A172 (cell line): ENCODE measurements at regions not wholly inside any gene's neighbourhood (a gene's known extent, or its start where the extent isn't known, plus 50 kb on each side); places are given as distances from the start of the nearest gene placed in this dataset.
A peak's percentile ranks its signal among the peaks of the same experiment; 100 is the strongest.

Experiments
- DNase-seq: peaks from one replicate; pipeline ENCODE4 v3.0.0-alpha.2; 2015; ENCODE audit warnings: low spot score

DNA sequence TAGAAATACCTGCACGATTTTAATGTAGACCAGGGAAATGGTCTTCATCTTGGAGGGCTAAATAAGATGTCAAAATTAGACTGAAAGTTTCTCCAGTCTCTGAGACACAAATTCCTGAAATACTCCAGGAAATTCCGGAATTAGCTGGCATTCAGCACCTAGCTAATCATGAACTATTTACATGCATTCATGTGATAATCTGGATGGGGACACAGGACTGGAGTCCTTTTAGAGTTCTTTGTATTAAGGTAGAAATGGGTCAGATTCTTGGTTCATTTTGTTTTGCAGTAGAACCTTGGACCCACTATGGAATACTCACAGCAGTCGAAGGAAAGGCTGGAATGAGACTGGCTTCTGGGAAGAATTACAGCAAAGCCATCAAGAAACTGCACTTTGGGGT, 65.3 kb upstream of the MDFIC start:
- no peak for DNase-seq

DNA sequence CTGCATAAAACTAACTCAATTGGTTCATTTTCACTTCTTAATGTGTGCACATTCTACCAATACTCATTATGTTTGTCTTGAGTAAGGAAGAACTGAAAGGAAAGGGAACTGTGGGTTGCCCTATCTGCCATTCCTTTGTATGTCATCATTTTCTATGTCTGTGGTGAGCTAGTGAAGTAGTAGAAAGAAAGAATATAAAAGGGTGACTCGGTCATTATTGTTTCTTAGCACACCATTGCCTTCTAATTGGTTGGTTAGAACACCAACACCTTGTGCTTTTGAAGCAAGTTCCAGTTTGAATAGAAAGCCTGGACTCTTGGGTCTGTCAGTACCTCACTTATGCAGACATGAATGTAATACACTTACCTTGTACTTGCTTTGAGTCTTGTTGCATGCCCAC, 64.3 kb upstream of the MDFIC start:
- DNase-seq = no peak

DNA sequence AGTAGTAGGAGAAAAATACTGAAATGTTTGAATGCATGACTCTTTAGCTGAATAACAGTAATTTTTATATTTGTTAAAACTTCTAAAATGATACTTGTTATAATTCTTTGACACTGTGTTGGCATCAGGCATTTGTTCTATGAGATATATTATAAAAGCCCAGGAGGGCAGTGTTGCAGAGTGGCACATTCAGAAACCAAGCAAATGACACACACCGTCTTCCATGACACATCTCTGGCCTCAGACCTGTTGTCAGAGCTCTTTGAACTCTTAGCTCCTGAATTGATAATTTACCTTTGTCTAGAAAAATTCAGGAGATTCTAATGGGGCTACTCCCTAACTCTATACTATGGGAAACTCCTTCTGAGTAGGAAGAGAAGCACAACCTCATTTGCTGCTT, 62.4 kb upstream of the MDFIC start:
- DNase-seq = no peak

DNA sequence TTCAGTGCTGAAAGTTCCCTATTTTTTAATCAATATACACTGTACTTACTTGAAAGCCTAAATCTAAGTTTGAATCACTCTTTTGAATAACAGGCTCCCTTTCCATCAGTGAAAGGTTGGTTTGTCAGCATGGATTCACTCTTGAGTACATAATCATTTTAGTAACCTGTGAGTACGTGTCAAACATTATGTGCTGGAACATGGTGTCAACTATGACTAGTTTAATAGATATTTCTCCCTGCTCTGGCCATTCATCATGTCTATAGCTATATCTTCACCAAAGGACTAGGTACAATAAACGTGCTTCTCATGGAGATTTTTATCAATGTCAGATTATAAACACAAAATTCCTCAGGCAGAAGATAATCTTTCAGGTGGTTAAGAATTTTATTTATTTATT, 61.7 kb upstream of the MDFIC start:
- no peak for DNase-seq

DNA sequence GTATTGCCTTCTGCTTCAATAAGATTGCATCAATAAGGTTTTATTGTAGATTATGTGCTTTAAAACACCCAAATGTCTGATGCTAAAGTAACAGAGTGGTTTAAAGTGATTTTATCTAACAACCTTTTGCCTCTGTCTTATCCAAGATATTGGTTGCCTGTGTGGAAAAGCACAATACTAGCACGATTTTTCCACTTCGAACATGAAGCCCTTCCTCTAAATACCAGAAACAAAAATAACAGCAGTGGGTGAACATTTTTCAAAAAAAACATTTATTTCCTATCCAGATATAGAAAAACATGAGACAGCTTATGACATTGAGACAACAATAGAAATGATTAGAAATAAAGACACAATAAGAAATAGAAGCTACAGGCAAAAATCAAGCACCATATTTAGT, 59.5 kb upstream of the MDFIC start:
- no peak for DNase-seq

DNA sequence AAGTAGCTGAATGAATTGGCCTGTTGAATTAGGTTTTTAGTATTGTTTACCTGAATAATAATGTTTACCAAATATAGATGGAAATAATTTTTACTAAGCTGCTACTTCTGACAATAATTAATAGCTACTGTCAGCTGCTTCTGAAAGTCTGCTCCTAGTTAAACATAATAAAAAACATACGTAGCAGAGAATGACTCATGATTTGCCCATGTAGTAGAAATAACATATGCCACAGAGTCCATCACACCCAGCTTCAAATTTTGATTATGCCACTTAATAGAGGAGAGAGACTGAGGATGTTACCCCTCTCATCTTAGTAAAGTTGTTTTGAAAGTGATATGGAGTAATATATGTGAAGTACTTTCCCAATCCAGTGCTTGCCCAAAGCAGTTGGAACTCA, 57.6 kb upstream of the MDFIC start:
- no peak for DNase-seq

DNA sequence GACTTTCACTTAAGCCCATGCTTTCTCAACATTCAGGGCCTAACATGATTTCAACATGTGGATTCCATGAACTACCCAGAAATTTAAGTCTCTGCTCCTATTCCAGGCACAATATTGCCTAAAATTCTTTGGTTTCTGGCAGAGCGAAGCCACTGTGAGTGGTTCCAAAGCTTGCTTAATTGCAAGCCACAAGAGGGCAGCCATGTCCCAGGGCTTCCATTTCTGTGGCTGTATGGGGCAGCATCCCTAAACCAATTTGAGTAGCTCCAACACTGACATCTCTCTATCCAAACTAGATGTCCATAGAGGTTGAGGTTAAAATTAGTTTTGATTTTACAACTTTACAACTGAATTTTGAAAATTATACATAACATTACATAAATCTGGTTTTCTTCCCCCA, 56.3 kb upstream of the MDFIC start:
- peak; percentile 35 for DNase-seq
